HL-60 (cell line): ENCODE measurements at regions not wholly inside any gene's neighbourhood (a gene's known extent, or its start where the extent isn't known, plus 50 kb on each side); places are given as distances from the start of the nearest gene placed in this dataset.
"Not testable (repeated sequence)": the region's sequence is repeated elsewhere in the genome, so short reads cannot be mapped to it uniquely, and the experiment has no call there.

ENCODE experiments used
- DNase-seq, 2 experiments: peaks; one replicate each; pipeline ENCODE4 v3.0.0-alpha.2; 2010 to 2020; ENCODE audit warnings: low read depth in 1 of 2, low spot score in 1 of 2
- H3K27ac ChIP-seq: fragments of 250-450 bp; sonication (Bioruptor Pico); replicated peaks from 2 replicates; pipeline ENCODE4 v1.5.1; 2020; ENCODE audit warnings: mild to moderate bottlenecking, moderate library complexity
- H3K27me3 ChIP-seq: fragments of 250-450 bp; sonication (Bioruptor Pico); 2 replicates; pipeline ENCODE4 v1.5.1; 2021; ENCODE audit warnings: mild to moderate bottlenecking, moderate library complexity; ENCODE audit not compliant: insufficient read depth, poor library complexity, severe bottlenecking
- H3K4me3 ChIP-seq: replicated peaks from 2 replicates; pipeline ENCODE4 v1.5.1; 2011; ENCODE audit warnings: mild to moderate bottlenecking, control low read depth, low read length; ENCODE audit not compliant: insufficient read depth
- GABPA ChIP-seq: IDR thresholded peaks from 2 replicates; pipeline ENCODE4 v1.6.1; 2012; ENCODE audit warnings: low read depth
- POLR2AphosphoS5 ChIP-seq: IDR thresholded peaks from 2 replicates; pipeline ENCODE4 v1.6.1; 2012; ENCODE audit warnings: low read depth
- REST ChIP-seq: IDR thresholded peaks from 2 replicates; pipeline ENCODE4 v1.6.1; 2012; ENCODE audit warnings: low read depth; ENCODE audit not compliant: insufficient replicate concordance
- SPI1 ChIP-seq: IDR thresholded peaks from 2 replicates; pipeline ENCODE4 v1.6.1; 2012; ENCODE audit warnings: low read depth, mild to moderate bottlenecking, borderline replicate concordance
- TF ChIP-seq, protein P1 (sequence below): IDR thresholded peaks from one replicate; pipeline ENCODE4 v1.5.1; 2011; ENCODE audit warnings: low read length, control low read depth, inconsistent platforms; ENCODE audit not compliant: insufficient read depth

DNA sequence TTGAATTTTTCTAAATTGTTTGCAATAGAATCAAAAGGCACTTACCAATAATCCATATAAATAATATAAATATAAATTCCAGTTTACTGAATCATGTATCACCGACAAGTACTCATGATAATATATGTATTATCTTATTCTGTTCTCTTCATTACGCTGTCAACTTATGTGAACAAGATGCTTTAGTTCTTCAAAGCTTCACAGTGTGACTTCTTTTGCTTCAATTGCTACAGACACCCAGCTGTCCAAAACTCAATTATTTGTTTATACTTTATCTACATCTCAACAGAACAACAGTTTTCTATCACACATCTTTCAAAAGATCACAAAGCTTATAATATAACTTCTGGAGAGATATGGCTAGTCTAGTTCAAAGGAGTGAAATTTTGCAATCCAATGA lies 1499.9 kb upstream of the PCDH10 start:
- no peak for DNase-seq
- Histone ChIP-seq H3K27ac (no peak overlapping the region), H3K4me3 (no peak overlapping the region), H3K27me3 (no peaks in the 10 kb centered on the region)
- TF ChIP-seq REST = no peak
- TF ChIP-seq, protein P1, sequence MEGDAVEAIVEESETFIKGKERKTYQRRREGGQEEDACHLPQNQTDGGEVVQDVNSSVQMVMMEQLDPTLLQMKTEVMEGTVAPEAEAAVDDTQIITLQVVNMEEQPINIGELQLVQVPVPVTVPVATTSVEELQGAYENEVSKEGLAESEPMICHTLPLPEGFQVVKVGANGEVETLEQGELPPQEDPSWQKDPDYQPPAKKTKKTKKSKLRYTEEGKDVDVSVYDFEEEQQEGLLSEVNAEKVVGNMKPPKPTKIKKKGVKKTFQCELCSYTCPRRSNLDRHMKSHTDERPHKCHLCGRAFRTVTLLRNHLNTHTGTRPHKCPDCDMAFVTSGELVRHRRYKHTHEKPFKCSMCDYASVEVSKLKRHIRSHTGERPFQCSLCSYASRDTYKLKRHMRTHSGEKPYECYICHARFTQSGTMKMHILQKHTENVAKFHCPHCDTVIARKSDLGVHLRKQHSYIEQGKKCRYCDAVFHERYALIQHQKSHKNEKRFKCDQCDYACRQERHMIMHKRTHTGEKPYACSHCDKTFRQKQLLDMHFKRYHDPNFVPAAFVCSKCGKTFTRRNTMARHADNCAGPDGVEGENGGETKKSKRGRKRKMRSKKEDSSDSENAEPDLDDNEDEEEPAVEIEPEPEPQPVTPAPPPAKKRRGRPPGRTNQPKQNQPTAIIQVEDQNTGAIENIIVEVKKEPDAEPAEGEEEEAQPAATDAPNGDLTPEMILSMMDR = no peak
- no peak for TF ChIP-seq POLR2AphosphoS5
- TF ChIP-seq GABPA = no peak
- TF ChIP-seq SPI1 = no peak

GRCh38 chr4:131650951-131651350 lies 1498.1 kb upstream of the PCDH10 start:
- no peaks in the 10 kb centered on the region for H3K27me3 ChIP-seq
- no peak for DNase-seq
- TF ChIP-seq SPI1 (no peak), GABPA (no peak), REST (no peak), POLR2AphosphoS5 (no peak)
- TF ChIP-seq, protein P1 = no peak
- H3K27ac ChIP-seq = no peak overlapping the region
- no peak overlapping the region for H3K4me3 ChIP-seq

- not testable (repeated sequence) for DNase-seq, H3K27ac ChIP-seq, H3K27me3 ChIP-seq, H3K4me3 ChIP-seq
Measured at GRCh38 chr4:131683314-131683713, 1465.8 kb upstream of the PCDH10 start.

- Histone ChIP-seq H3K4me3 (no peak overlapping the region), H3K27me3 (no peaks in the 10 kb centered on the region), H3K27ac (no peak overlapping the region)
- DNase-seq = no peak
- TF ChIP-seq POLR2AphosphoS5 = no peak
- TF ChIP-seq REST = no peak
- TF ChIP-seq GABPA = no peak
- TF ChIP-seq, protein P1 = no peak
- no peak for TF ChIP-seq SPI1
Measured at GRCh38 chr4:131721883-131722282, 1427.2 kb upstream of the PCDH10 start.

DNA sequence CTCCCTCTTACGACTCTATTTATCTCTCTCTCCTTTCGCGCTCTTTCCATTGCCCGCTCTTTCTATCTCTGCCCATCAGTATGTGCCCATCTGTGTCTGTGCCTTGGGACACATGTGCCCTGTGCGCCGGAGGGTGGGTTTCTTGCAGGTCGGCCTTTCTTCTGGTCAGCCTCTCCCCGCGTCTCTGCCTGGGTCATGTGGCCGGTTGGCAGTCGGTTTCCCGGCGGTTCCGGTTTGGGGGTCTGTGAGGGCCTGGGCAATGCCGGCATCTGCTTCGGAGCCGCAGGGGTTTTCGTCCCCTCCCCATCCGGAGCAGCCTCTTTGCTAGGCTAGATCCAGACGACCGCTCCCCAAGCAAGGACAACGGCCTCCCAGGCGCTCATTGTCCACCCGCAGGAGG lies 1426.0 kb upstream of the PCDH10 start:
- H3K27me3 ChIP-seq, H3K4me3 ChIP-seq, DNase-seq, H3K27ac ChIP-seq: not testable (repeated sequence)

DNA sequence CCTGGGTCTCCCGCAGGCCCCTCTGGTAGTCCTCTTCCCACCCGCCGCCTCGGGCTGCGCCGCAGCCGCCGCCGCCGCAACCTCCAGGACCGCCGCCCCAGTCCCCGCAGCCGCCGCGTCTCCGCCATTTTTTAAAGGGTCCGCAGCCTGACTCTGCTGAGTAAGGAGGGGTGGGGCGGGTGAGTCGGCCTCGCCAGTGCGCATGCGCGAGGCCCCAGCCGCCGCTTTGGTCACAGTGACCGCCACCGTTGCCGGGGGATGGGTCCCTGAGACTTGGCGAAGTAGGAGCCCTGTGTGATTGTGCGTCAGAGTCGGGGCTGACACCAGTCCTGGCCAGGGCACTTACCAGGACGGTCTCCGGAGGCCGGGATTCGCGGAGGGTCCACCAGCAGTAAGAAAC lies 1424.2 kb upstream of the PCDH10 start:
- H3K27ac ChIP-seq, H3K27me3 ChIP-seq: not testable (repeated sequence)
- H3K4me3 ChIP-seq = peak overlapping the region; percentile 23
- peak; percentile 24 to 54 for DNase-seq

DNA sequence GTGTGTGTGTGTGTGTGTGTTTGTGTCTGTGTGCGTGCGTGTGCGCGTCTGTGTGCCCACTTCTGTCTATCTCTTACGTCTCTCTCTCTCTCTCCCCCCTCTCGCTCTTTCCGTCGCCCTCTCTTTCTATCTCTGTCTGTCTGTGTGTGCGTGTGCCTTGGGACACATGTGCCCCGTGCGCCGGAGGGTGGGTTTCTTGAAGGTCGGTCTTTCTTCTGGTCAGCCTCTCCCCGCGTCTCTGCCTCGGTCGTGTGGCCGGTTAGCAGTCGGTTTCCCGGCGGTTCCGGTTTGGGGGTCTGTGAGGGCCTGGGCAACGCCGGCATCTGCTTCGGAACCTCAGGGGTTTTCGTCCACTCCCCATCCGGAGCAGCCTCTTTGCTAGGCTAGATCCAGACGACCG lies 1423.6 kb upstream of the PCDH10 start:
- H3K27ac ChIP-seq, H3K27me3 ChIP-seq, DNase-seq: not testable (repeated sequence)

More for the DNA sequence above, 1423.6 kb upstream of the PCDH10 start:
- H3K4me3 ChIP-seq = not testable (repeated sequence)
